ENCODE measurements at regions not wholly inside any gene's neighbourhood (a gene's known extent, or its start where the extent isn't known, plus 50 kb on each side); places are given as distances from the start of the nearest gene placed in this dataset.

DNA sequence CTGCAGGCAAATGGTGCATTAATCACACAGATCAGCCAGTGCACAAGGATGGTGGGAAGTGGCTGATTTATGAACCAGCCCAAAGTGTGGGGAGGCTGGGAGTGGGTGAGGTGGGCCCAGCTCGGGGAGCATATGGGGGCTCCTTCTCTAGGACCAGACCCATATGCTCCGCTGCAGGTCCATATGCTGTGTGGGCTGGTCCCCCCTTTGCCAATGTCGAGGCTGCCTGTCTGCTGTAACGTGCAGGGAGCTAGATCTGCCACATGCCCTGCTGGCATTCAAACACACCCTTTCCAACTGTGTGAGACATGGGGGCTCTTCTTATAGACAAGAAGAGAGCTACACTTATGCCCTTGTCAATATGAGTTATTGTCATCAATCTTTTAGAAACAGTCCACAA lies 566.3 kb downstream of the DHX35 start:
- TF ChIP-seq, protein P1, sequence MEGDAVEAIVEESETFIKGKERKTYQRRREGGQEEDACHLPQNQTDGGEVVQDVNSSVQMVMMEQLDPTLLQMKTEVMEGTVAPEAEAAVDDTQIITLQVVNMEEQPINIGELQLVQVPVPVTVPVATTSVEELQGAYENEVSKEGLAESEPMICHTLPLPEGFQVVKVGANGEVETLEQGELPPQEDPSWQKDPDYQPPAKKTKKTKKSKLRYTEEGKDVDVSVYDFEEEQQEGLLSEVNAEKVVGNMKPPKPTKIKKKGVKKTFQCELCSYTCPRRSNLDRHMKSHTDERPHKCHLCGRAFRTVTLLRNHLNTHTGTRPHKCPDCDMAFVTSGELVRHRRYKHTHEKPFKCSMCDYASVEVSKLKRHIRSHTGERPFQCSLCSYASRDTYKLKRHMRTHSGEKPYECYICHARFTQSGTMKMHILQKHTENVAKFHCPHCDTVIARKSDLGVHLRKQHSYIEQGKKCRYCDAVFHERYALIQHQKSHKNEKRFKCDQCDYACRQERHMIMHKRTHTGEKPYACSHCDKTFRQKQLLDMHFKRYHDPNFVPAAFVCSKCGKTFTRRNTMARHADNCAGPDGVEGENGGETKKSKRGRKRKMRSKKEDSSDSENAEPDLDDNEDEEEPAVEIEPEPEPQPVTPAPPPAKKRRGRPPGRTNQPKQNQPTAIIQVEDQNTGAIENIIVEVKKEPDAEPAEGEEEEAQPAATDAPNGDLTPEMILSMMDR (IDR thresholded peaks at IDR 0.05; ENCODE audit: extremely low read depth, missing control alignments), result no peak
- no peak for DNase-seq (ENCODE audit: low spot score)

DNA sequence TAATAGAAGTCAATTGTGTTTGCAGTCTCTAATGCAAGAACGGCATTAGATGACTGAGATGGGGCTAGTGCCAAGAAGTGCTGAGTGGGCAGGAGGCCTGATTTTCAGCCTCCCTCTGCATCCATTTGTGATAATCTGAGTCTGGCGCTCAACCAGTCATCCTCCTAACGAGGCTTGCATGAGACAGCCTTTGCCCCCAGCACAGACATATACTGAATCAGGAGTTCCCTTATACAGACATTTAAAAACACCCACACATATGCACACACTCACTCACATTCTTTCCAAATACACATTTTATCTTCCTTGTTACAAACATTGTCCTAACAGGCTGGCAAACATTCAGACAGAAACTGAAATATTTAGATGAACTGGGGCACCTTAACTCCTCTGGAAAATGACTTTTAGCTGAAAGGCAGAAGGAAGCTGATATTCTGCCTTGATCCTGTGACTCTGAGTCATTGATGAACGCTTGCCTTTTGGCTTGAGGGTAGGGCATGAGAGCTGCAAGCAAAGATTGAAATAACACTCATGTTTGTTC lies 562.3 kb downstream of the DHX35 start:
- TF ChIP-seq, protein P1 (IDR thresholded peaks at IDR 0.05; ENCODE audit: extremely low read depth, missing control alignments), result no peak
- no peak for DNase-seq (ENCODE audit: low spot score)

DNA sequence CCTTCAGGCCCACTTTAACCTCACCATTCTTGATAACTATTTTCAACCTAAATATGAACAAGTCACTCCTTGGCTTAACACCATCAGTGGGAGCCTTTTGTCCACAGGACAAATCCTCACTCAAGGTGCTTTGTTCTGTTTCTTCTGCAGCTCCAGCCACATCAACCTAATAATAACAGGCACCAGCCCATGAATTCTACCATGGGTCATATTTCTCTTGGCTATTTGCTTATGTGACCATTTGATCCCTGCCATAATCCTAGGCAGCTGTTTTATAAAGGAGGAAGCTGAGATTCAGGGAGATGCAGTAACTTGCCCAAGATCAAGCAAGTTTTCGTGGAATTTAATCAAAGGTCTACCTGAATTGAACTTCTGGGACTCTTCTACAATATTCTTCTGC lies 561.3 kb downstream of the DHX35 start:
- DNase-seq (ENCODE audit: low spot score), result no peak
- TF ChIP-seq, protein P1 (IDR thresholded peaks at IDR 0.05; ENCODE audit: extremely low read depth, missing control alignments), result no peak

DNA sequence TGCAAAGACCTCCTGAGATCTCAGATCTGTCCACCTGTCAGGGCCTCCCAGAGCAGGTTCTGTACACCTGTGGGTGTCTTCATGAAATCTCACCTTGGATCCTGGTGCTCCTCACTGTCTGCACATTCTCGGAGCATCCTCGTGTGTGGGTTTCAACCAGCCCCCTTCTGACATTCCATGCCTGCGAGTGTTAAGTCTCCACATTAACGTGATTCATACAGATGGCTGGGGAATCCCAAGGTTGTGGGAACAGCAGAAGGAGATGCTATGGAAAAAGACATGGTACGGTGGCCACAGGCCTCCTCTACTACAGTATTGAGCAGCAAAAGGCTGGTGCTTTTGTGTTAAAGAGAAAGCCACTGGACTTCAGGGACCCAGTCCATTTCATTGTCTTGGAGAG lies 556.5 kb downstream of the DHX35 start:
- no peak for DNase-seq (ENCODE audit: low spot score)
- TF ChIP-seq, protein P1 (IDR thresholded peaks at IDR 0.05; ENCODE audit: extremely low read depth, missing control alignments), result no peak

DNA sequence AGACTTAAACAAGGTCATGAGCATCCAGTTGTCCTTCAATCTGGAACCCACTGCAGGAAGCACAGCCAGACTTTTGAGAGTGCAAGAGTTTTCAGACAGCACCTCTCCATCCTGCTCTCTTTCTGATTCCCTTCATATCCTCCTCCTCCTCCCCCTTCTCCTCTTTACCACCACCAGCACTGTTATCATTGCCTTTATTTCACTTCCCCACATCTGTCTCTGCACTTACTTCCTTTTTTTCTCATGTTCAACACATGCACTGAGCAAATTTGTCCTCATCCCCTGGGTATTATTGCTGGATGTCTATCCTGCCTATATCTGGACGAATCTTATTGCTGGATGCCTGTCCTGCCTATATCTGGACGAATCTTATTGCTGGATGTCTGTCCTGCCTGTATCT lies 554.8 kb downstream of the DHX35 start:
- TF ChIP-seq, protein P1 (IDR thresholded peaks at IDR 0.05; ENCODE audit: extremely low read depth, missing control alignments), result no peak
- no peak for DNase-seq (ENCODE audit: low spot score)

DNA sequence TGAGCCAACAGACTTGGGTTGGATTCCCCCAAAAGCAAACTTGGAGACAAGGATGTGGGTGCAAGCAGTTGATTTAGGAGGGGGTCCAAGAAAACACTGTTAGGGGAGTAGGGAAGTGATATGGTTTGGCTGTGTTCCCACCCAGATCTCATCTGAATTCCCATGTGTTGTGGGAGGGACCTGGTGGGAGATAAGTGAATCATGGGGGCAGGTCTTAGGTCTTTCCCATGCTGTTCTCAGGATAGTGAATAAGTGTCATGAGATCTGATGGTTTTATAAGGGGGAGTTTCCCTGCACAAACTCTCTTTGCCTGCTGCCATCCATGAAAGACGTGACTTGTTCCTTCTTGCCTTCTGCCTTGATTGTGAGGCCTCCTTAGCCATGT lies 542.6 kb downstream of the DHX35 start:
- DNase-seq (ENCODE audit: low spot score), result no peak
- TF ChIP-seq, protein P1 (IDR thresholded peaks at IDR 0.05; ENCODE audit: extremely low read depth, missing control alignments), result no peak

DNA sequence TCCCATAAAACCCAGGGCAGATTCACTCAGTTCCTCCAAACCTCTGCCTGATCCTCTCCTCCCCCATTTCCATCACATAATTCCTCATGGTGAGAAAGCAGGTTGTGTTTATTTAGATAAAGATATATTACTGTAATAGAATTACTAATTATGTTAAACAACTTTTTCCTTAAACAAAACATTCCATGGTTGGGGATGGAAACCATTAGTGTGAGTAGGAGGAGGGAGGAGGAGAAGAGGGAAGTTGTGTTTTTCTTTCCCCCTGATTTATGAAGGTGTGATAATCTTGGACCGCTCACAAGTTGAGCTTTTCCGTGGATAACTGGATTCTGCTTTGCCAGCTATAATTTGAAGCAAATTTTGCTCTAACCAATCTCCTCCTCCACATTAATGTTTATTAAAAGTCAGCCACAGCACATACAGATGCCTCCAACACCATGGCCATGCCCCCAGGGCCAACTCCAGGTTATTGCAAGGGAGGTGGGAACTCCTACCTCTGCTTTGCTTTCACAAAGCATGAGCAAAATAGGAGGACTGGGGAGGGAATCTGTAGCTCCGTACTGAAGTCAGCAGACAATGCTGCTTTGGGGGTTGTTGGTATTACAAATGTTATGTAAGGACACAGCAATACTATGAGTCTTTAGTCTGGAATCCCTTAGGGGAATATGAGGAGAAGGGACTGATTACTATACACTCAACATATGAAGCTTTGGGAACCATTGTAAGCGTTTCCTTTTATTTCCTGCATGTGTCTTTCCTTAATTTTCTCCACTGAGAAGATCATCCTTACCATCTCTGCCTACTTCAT lies 542.0 kb downstream of the DHX35 start:
- TF ChIP-seq, protein P1 (IDR thresholded peaks at IDR 0.05; ENCODE audit: extremely low read depth, missing control alignments), result no peak
- no peak for DNase-seq (ENCODE audit: low spot score)
